Eye (tissue), 1 donor: ENCODE measurements at regions not wholly inside any gene's neighbourhood (a gene's known extent, or its start where the extent isn't known, plus 50 kb on each side); places are given as distances from the start of the nearest gene placed in this dataset.
A peak's percentile ranks its signal among the peaks of the same experiment; 100 is the strongest.
"Not testable (repeated sequence)": the region's sequence is repeated elsewhere in the genome, so short reads cannot be mapped to it uniquely, and the experiment has no call there.

Experiments used
- DNase-seq: peaks from one replicate; pipeline ENCODE4 v3.0.0-alpha.2; 2015

- DNase-seq: no peak
These were observed 212.3 kb upstream of the FGF13 start for GRCh38 chrX:138923805-138924204.

DNA sequence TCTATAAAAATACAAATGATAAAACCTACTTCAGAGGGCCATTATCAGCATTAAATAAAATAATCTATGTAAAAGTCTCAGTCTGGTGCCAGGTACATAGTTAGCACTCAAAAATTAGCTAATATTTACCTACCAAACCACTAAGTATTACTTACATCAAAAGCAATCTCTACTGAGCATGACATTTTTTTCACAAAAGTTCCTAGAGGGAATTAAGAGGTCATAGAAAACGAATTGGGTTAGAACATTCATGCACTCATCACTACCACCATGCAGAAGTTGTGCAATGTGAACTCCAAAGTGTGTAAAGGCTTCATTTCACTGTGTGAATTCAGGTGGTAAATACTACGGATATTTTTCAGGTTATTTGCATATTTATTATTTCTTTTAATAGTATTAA is 209.5 kb upstream of the FGF13 start:
- no peak for DNase-seq

DNA sequence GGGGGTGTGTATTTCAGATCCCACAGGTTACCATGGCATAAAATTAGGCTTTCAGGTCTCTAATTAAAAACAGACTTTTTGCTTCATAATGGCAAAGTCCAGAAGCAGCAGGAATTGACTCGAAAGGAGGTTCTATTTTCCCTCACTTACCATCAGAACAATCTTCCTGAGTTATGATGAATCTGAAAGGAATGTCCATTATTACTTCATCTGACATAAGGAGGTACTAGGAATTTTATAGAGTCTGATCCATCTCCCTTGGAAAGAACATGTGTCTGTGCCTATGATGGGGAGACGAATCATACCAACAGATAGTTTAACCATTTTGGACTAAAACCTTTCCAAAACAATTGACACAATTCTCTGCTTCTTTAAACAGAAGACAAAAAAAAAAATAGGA is 206.3 kb upstream of the FGF13 start:
- no peak for DNase-seq

- no peak for DNase-seq
These were observed 203.2 kb upstream of the FGF13 start for GRCh38 chrX:138914767-138915166.

- no peak for DNase-seq
These were observed 197.1 kb upstream of the FGF13 start for GRCh38 chrX:138908577-138908976.

DNA sequence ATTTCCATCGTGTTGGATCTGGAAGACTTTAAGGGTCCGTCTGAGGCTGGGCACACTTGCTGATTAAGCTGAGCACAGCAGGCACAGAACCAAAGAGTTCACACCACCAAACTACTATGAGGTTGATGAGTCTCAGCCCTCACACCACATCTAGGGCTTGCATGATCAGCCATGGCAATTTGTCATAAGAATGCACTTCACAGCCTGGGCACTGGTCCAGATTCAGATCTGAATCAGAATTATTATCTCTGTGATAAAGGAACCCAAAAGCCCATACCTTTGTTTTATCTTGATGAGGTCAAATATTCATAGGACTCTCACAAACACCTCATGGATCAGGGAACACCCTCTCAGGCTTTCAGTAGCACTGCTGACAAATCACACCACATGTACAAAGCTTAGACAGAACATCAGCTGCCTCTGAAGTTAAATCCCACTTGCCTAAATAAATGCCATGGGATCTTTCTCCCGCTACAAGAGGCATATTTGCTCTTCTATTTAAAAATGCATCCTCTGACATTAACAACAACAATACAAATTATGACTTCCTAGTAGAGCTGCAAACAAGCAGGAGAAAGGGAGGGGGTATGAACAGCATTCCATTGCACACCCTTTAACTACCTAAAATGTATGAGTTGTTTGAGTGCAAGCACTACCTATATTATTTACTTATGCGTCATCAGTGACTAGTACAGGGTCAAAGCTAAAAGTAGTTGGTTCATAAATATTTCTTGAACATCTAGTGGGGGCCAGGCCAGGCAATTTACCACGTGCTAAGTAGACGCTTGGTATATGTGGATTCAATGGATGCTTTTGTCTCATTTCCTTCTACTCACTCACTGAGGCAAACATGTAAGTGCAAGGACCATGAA is 186.3 kb upstream of the FGF13 start:
- DNase-seq: no peak

- no peak for DNase-seq
These were observed 179.0 kb upstream of the FGF13 start for GRCh38 chrX:138890491-138890890.

DNA sequence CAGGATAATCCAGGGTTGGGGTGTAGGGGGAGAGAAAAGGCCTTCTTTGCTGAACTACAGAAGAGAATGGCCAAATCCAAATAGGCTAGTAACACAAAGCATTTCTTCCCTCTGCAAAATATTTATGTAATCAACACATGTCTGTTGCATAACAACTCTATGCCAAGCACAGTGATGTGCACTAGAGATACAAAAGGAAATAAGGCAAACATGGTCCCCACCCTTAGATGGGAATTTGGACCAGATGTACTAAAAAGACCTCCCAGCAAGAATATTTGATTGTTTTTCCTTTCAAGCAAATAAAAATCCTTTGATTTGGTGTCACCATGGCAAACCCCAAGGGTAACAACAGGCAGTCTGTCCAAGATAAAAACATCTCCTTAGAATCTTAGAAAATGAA is 177.6 kb upstream of the FGF13 start:
- no peak for DNase-seq

DNA sequence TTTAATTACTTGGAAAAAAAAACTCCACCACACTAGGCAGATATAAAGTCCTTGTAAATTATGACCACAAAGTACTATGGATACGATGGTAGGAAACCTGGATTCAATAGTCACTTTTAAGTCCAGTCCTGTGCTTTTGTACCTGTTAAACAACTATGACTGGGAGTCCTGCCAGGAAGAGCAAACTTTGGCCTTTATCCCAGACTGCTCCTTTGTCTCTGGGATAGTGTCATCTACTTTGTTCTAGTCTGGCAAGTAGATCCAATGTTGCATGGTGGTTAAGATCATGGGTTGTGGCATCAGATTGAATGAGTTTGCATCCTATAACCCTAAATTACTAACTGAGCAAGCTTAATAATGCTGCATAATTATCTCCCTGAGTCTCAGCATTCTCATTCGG is 175.3 kb upstream of the FGF13 start:
- DNase-seq: no peak

- DNase-seq: no peak
These were observed 174.4 kb upstream of the FGF13 start for GRCh38 chrX:138885886-138886285.

GRCh38 chrX:138880293-138880692 is 168.8 kb upstream of the FGF13 start:
- DNase-seq: not testable (repeated sequence)

DNA sequence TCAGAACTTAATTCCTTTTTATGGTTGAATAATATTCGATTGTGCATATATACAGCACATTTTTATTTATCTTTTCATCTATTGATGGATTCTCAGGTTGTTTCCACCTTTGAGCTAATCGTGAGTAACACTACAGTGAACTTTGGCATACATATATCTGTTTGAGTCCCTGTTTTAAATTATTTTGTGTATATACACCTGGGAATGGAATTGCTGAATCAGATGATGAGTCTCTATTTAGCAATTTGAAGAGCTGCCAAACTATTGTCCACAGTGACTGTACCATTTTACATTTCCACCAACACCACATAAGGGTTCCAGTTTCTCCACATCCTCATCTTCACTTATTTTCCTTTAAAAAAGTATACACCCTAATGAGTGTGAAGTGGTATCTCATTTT is 166.2 kb upstream of the FGF13 start:
- no peak for DNase-seq

GRCh38 chrX:138875472-138875871 is 164.0 kb upstream of the FGF13 start:
- no peak for DNase-seq

DNA sequence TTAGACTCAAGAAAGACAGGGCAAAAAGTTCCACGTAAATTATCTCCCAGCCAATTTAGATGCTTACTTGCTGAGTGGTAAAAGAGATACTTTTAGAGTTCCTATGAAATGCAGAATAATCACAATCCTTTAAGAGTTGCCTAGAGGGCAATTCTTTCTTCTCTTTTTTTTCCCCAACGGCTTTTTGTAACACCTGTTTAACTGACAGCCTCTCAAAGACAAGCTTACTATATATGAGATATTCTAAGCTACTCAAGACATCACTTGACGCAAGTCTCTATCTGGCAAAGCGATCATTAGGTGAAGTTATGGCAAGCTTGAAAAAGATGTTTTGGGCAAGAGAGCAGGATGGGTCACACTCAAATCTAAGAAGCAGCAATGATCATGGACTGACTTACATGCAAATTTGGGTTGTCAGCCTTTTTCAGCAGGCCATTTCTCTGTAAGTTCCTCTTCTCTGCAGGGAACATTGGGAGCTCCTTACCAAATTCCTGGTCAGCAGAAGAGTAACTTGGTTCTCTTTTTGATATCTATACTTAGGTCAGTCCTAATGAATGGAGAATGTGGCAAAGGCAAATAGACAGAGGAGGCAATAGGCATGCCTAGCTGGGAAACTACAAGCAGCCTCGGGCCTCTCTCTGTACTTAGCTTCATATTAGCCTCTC is 162.9 kb upstream of the FGF13 start:
- DNase-seq: no peak

DNA sequence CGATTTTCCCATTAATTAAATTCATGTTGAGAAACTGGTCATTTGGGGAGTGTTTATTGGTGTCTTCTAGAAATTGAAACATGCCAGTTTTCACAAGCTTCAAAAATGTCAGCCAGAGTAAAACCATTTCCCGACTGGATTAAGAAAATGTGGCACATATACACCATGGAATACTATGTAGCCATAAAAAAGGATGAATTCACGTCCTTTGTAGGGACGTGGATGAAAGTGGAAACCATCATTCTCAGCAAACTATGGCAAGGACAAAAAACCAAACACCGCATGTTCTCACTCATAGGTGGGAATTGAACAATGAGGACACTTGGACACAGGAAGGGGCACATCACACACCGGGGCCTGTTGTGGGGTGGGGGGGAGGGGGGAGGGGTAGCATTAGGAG is 162.1 kb upstream of the FGF13 start:
- not testable (repeated sequence) for DNase-seq

DNA sequence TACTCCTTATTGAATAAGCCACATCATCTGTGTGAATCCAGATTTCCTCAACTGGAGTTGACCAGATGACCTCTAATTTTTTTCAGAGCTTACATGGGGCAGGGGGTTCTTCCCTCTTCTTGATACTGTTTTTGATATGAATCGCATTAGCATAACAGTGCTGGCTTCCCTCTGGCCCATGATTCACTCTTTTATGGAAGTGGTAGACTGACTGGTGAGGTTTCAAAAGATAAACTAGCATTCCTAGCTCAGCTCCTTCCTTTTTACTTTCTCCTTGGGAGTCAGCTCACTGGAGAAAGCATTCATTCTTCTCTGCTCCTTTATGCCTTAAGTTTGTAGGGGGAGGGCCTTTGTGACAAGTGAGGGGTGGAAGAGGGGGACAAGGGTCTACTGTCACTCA is 161.0 kb upstream of the FGF13 start:
- DNase-seq: no peak

- DNase-seq: no peak
These were observed 160.2 kb upstream of the FGF13 start for GRCh38 chrX:138871739-138872138.

- no peak for DNase-seq
These were observed 155.1 kb upstream of the FGF13 start for GRCh38 chrX:138866643-138867042.

DNA sequence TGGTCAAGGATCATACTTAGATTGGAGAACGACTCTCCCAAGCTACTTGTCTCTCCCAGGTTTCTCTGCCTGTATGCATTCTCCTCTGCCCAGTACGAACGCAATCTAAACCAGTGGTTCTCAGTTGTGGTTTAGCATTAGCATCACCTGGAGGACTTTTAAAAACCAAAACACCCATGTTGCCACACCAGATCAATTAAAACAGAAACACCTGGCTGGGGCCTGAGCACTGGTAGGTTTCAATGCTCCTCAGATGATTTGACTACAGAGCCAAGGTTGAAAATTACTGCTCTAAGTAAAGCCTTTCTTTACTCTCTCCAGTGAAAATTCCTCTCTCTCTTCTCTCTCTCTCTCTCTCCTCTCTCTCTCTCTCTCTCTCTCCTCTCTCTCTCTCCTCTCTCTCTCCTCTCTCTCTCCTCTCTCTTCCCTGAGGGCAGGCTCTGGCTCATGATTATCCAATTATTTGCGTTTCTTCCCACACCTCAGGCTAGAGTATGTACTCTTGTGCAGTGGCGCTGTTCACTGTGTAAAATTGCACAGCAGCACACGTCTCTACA is 153.7 kb upstream of the FGF13 start:
- DNase-seq: no peak

DNA sequence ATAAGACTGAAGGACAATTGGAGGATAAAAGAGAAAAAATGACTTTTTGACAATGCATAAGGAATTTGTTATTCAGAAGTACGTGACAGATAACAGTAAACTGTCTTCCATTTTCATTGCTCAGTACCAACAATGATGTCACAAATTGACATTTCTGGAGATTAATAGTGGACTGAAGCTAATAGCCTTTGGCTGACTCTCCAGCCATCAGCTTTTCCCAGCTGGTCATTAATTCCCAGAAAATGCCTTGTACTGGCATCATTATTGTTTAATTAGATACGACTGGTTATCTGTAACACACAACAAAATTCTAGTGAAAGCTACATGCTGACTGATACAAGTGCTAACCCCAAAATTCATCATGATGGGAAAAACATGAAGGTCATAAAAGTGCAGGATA is 147.9 kb upstream of the FGF13 start:
- no peak for DNase-seq

- DNase-seq: no peak
These were observed 147.4 kb upstream of the FGF13 start for GRCh38 chrX:138858951-138859350.

DNA sequence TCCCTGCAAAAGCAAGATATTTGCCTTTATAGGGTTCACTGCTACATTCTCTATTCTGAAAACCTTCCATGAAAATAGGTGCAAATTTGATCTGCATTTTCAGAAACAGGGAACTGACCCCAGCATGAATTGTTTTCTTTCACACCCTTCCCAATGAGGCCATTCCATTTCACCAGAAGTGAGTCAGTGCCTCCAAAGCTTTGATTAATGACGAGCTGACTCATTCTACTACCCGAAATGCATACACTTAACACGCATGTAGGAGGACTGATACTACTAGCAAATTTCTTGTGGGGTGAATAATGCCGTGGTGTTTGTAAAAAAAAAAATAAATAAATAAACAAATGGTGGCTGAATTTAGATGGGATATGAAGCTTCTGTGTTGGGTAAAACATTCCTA is 146.9 kb upstream of the FGF13 start:
- DNase-seq: no peak

DNA sequence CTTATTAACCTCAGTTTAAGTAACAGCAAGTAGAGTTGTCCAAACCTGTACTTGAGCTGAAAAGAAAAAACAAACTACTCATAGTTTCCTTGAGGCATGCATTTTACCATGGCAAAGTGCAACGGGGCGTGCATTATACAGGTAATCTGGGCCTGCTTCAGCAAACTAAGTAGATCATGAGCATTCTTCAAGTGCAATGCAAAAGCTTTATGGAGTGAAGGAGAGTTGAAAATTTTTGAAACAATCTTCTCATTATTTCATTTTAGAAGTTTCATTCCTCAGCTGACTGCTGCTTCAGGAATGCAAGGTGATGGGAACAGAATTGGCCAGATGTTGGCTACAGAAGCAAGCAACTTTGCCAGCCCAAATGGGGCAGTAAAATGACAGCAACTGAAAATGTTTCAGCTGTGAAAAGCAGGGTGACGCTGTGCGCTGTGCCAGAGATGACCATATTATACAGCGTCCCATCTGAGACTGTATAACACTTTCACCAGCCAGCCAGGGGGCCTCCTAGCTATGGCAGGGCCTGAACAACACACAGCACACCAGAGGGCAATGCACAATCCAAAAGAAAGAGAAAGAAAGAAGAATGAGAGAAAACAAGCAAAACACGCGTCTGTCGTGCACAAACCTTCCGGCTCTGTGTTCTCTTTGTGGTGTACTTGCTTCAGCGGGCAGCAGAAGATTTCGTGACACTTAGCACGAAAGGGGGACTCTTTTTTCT is 145.5 kb upstream of the FGF13 start:
- DNase-seq: peak; percentile 44

DNA sequence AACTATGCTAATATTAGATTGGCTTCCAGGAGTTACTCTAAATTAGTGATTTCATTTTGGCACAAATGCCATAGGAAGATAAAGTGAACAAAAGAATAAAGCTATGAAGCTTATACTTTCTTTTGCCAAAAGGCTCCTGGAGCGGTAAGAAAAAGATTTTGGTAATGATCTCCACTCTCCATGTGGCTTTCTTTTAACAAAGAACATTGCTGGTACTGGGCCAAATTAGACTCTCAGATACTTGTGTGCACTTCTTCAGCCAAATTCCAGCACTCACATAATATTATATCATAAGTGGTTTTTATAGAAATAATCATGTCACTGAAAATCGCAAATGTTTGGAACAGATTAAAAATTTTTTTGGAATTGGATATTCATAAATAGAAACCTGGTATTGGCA is 142.4 kb upstream of the FGF13 start:
- DNase-seq: no peak
